IMR-90 (cell line): ENCODE measurements at regions not wholly inside any gene's neighbourhood (a gene's known extent, or its start where the extent isn't known, plus 50 kb on each side); places are given as distances from the start of the nearest gene placed in this dataset.

Experiments used
- ATAC-seq: fragments of 200-7000 bp; cut with Tn5 transposase; 2 replicates; pipeline ENCODE4 v1.9.1; 2020; ENCODE audit warnings: low read depth, mild to moderate bottlenecking, moderate library complexity
- BruUV-seq: library from RNA; stranded (reverse); fragments of 400-500 nt; replicated peaks from 2 replicates; lab custom pipeline; 2021; lab: Mats Ljungman, UMichigan
- CTCF ChIA-PET: fragments of 300-600 bp; formaldehyde crosslinking; extraction: SDS; loops from one replicate; lab custom pipeline; 2021; ENCODE audit warnings: antibody characterized with exemption; lab: Yijun Ruan, JAX
- POLR2A ChIA-PET: fragments of 300-600 bp; sonication (Branson Sonifier 250); formaldehyde crosslinking; loops from one replicate; lab custom pipeline; 2022; ENCODE audit warnings: antibody characterized with exemption; ENCODE audit not compliant: unreplicated experiment; lab: Charles Lee
- DNase-seq: peaks from one replicate; pipeline ENCODE4 v3.0.0; 2013
- H2AFZ ChIP-seq: replicated peaks from 2 replicates; pipeline ENCODE3; 2013; ENCODE audit warnings: low read length, mild to moderate bottlenecking; ENCODE audit not compliant: poor library complexity
- H2AK5ac ChIP-seq: 2 replicates; pipeline ENCODE4 v1.6.1; 2013; ENCODE audit warnings: low read depth, low read length, inconsistent platforms
- H2AK9ac ChIP-seq: replicated peaks from 2 replicates; pipeline ENCODE3; 2013; ENCODE audit warnings: mild to moderate bottlenecking, low read depth, low read length, moderate library complexity; ENCODE audit not compliant: poor library complexity
- H2BK120ac ChIP-seq: 2 replicates; pipeline ENCODE4 v1.6.1; 2013; ENCODE audit warnings: low read depth, low read length, inconsistent platforms
- H2BK15ac ChIP-seq: 3 replicates; pipeline ENCODE4 v1.6.1; 2013; ENCODE audit warnings: low read depth, low read length, inconsistent platforms
- H2BK20ac ChIP-seq: 2 replicates; pipeline ENCODE4 v1.6.1; 2013; ENCODE audit warnings: low read depth, mild to moderate bottlenecking, inconsistent platforms, low read length, moderate library complexity
- H2BK5ac ChIP-seq: 2 replicates; pipeline ENCODE4 v1.6.1; 2013; ENCODE audit warnings: mild to moderate bottlenecking, low read depth, low read length, inconsistent platforms; ENCODE audit not compliant: poor library complexity, severe bottlenecking
- H3K14ac ChIP-seq: replicated peaks from 2 replicates; pipeline ENCODE4 v1.6.1; 2013; ENCODE audit warnings: low read depth, low read length, inconsistent platforms
- H3K18ac ChIP-seq: 2 replicates; pipeline ENCODE4 v1.6.1; 2013; ENCODE audit warnings: low read depth, low read length, control low read depth
- H3K23ac ChIP-seq: 2 replicates; pipeline ENCODE4 v1.6.1; 2013; ENCODE audit warnings: low read depth, low read length, inconsistent platforms
- H3K27ac ChIP-seq: 2 replicates; pipeline ENCODE4 v1.5.1; 2013; ENCODE audit warnings: mild to moderate bottlenecking, control low read depth, low read length; ENCODE audit not compliant: insufficient read depth
- H3K27me3 ChIP-seq: 2 replicates; pipeline ENCODE4 v1.6.1; 2013; ENCODE audit warnings: low read length; ENCODE audit not compliant: control insufficient read depth, insufficient read depth
- H3K36me3 ChIP-seq: 2 replicates; pipeline ENCODE4 v1.6.1; 2013; ENCODE audit warnings: low read length, mixed read lengths; ENCODE audit not compliant: control insufficient read depth, insufficient read depth
- H3K4ac ChIP-seq: 2 replicates; pipeline ENCODE4 v1.6.1; 2013; ENCODE audit warnings: low read depth, low read length, inconsistent platforms
- H3K4me1 ChIP-seq: 2 replicates; pipeline ENCODE4 v1.6.1; 2013; ENCODE audit warnings: low read length, mixed read lengths; ENCODE audit not compliant: control insufficient read depth, insufficient read depth
- H3K4me2 ChIP-seq: 2 replicates; pipeline ENCODE4 v1.6.1; 2013; ENCODE audit warnings: low read depth, mild to moderate bottlenecking, control low read depth, low read length, moderate library complexity
- H3K4me3 ChIP-seq: 2 replicates; pipeline ENCODE4 v1.5.1; 2013; ENCODE audit warnings: low read depth, mild to moderate bottlenecking, control low read depth, low read length, moderate library complexity; ENCODE audit not compliant: insufficient read depth
- H3K56ac ChIP-seq: 2 replicates; pipeline ENCODE4 v1.6.1; 2013; ENCODE audit warnings: low read length, inconsistent platforms; ENCODE audit not compliant: insufficient read depth; ENCODE audit errors: extremely low read depth
- H3K79me1 ChIP-seq, 2 experiments: 2 replicates each; pipeline ENCODE4 v1.6.1; 2013; ENCODE audit warnings: low read length in 2 of 2, inconsistent platforms in 1 of 2, low read depth in 1 of 2
- H3K9ac ChIP-seq: 2 replicates; pipeline ENCODE4 v1.6.1; 2013; ENCODE audit warnings: low read depth, low read length, control low read depth
- H3K9me1 ChIP-seq: 2 replicates; pipeline ENCODE4 v1.6.1; 2013; ENCODE audit warnings: low read length, inconsistent platforms; ENCODE audit not compliant: insufficient read depth
- H3K9me3 ChIP-seq: 2 replicates; pipeline ENCODE4 v1.6.1; 2013; ENCODE audit warnings: low read length; ENCODE audit not compliant: control insufficient read depth, insufficient read depth
- H4K20me1 ChIP-seq: 2 replicates; pipeline ENCODE4 v1.6.1; 2013; ENCODE audit warnings: low read length, inconsistent platforms; ENCODE audit not compliant: insufficient read depth
- H4K5ac ChIP-seq: 2 replicates; pipeline ENCODE4 v1.6.1; 2013; ENCODE audit warnings: mild to moderate bottlenecking, low read depth, low read length, control low read depth
- H4K8ac ChIP-seq, 2 experiments: 2 replicates each; pipeline ENCODE4 v1.6.1; 2013; ENCODE audit warnings: low read depth in 2 of 2, low read length in 2 of 2, control low read depth in 1 of 2, inconsistent platforms in 1 of 2
- H4K91ac ChIP-seq: 2 replicates; pipeline ENCODE4 v1.6.1; 2013; ENCODE audit warnings: low read depth, low read length, inconsistent platforms; ENCODE audit not compliant: insufficient read depth
- BHLHE40 ChIP-seq: fragments of 150-350 bp; IDR thresholded peaks from 2 replicates; pipeline ENCODE4 v1.6.1; 2016; ENCODE audit warnings: mild to moderate bottlenecking, low read depth, low read length
- CEBPB ChIP-seq: IDR thresholded peaks from 2 replicates; pipeline ENCODE4 v1.6.1; 2012; ENCODE audit warnings: low read depth, low read length, improper control_type of control experiment
- CHD1 ChIP-seq: IDR thresholded peaks from 2 replicates; pipeline ENCODE4 v1.6.1; 2012; ENCODE audit warnings: low read depth, low read length, improper control_type of control experiment
- FOS ChIP-seq: fragments of 150-350 bp; IDR thresholded peaks from 2 replicates; pipeline ENCODE4 v1.6.1; 2016; ENCODE audit warnings: low read depth, low read length
- MAFK ChIP-seq: IDR thresholded peaks from 2 replicates; pipeline ENCODE4 v1.6.1; 2012; ENCODE audit warnings: low read depth, low read length, improper control_type of control experiment
- MAZ ChIP-seq: IDR thresholded peaks from 2 replicates; pipeline ENCODE4 v1.6.1; 2012; ENCODE audit warnings: low read depth, mild to moderate bottlenecking, low read length, improper control_type of control experiment, moderate library complexity, borderline replicate concordance
- MXI1 ChIP-seq: IDR thresholded peaks from 2 replicates; pipeline ENCODE4 v1.6.1; 2012; ENCODE audit warnings: low read depth, mild to moderate bottlenecking, low read length, moderate library complexity, borderline replicate concordance
- NFE2L2 ChIP-seq: fragments of 150-350 bp; IDR thresholded peaks from 2 replicates; pipeline ENCODE4 v1.6.1; 2016; ENCODE audit warnings: low read depth, mild to moderate bottlenecking, low read length
- POLR2A ChIP-seq: IDR thresholded peaks from 2 replicates; pipeline ENCODE4 v1.6.1; 2012; ENCODE audit warnings: mild to moderate bottlenecking, low read depth, low read length
- RAD21 ChIP-seq: IDR thresholded peaks from 2 replicates; pipeline ENCODE4 v1.6.1; 2012; ENCODE audit warnings: low read length, improper control_type of control experiment
- RCOR1 ChIP-seq: IDR thresholded peaks from 2 replicates; pipeline ENCODE4 v1.6.1; 2012; ENCODE audit warnings: mild to moderate bottlenecking, low read length, improper control_type of control experiment; ENCODE audit not compliant: insufficient replicate concordance
- RFX5 ChIP-seq: IDR thresholded peaks from 2 replicates; pipeline ENCODE4 v1.8.0; 2012; ENCODE audit warnings: low read depth, mild to moderate bottlenecking, low read length, moderate library complexity
- SMC3 ChIP-seq: fragments of 150-350 bp; IDR thresholded peaks from 2 replicates; pipeline ENCODE4 v1.6.1; 2016; ENCODE audit warnings: low read depth, mild to moderate bottlenecking, antibody characterized with exemption, low read length, moderate library complexity
- WGBS, 2 experiments: methylation state at CpG; one replicate each; pipeline versions ENCODE4 v1.1.5 to v1.1.7; 2013; ENCODE audit warnings: missing lambda C conversion rate in 2 of 2; ENCODE audit not compliant: insufficient read length in 1 of 2; ENCODE audit errors: extremely low coverage in 2 of 2; 5-methylcytosine and 5-hydroxymethylcytosine counted together
- dilution Hi-C: fragments of 300-500 bp; cut with HindIII; formaldehyde crosslinking; loops from one replicate; pipeline ENCODE4 v1.14.3; 2018; ENCODE audit warnings: low sequenced_read_pairs; ENCODE audit not compliant: unreplicated experiment
- in situ Hi-C: fragments of 300-500 bp; cut with MboI; formaldehyde crosslinking; loops from 3 replicates; pipeline ENCODE4 v1.14.3; 2019; ENCODE audit warnings: low sequenced_read_pairs, inconsistent platforms, mixed read lengths
- intact Hi-C: fragments of 100-400 bp; cut with micrococcal nuclease; formaldehyde crosslinking; loops from 2 replicates; pipeline ENCODE4 v1.10.0; 2022
- TF ChIP-seq, protein P1 (sequence below): fragments of 150-350 bp; IDR thresholded peaks from 2 replicates; pipeline ENCODE4 v1.6.1; 2017; ENCODE audit warnings: mild to moderate bottlenecking, antibody characterized with exemption, low read length, low read depth
- TF ChIP-seq, protein P2 (sequence below): fragments of 150-350 bp; IDR thresholded peaks from 2 replicates; pipeline ENCODE4 v1.6.1; 2016; ENCODE audit warnings: low read depth, mild to moderate bottlenecking, low read length, moderate library complexity, borderline replicate concordance
- TF ChIP-seq, protein P3 (sequence below): conservative IDR thresholded peaks from 2 replicates; pipeline ENCODE4 v1.5.1; 2012; ENCODE audit warnings: mild to moderate bottlenecking, low read depth, low read length, improper control_type of control experiment

DNA sequence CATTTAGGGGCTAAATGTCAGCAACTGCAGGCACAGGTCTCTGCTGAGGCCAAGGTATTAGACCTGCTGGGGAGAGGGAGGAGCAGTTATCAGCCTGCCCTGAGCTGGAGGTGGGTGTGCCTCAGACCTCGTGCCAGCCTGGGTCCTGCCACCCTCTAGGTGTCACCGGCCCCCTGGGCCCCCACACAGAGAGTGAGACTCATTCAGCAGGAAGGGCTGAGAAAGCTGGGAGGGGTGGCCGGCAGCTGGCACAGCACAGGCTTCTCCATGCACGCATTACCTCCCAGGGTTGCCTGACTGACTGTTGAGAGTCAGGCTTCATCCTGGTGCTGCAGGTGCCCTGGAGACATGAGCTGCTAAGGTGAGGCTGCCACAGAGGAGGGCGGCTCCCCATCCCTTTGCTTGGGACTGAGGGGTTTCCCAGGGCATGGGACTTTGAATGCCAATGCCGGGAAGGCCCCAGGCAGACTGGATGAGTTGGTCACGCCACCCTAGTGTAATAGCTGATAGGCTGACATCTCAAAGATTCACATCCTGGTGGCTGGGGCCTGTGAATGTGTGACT is 75.3 kb upstream of the C14orf180 start:
- Histone ChIP-seq H3K4me1 (no peaks in the 10 kb centered on the region), H2BK5ac (no peak overlapping the region), H4K91ac (no peak overlapping the region), H4K8ac (no peak overlapping the region), H4K5ac (no peak overlapping the region), H3K27me3 (no peaks in the 10 kb centered on the region), H2AK5ac (no peak overlapping the region), H3K36me3 (no peaks in the 10 kb centered on the region), H3K9me3 (peaks cover 10% of the 10 kb centered on the region), H2BK20ac (no peak overlapping the region), H3K23ac (no peak overlapping the region), H4K20me1 (no peaks in the 10 kb centered on the region), H3K4me2 (no peak overlapping the region), H3K4me3 (no peak overlapping the region), H3K14ac (no peak overlapping the region), H3K27ac (no peak overlapping the region), H2BK15ac (no peak overlapping the region), H2BK120ac (no peak overlapping the region), H2AFZ (peak overlapping the region; percentile 58), H3K79me1 (no peaks in the 10 kb centered on the region), H3K9ac (no peak overlapping the region), H3K56ac (no peak overlapping the region), H3K4ac (no peak overlapping the region), H2AK9ac (no peak overlapping the region), H3K18ac (no peak overlapping the region), H3K9me1 (no peaks in the 10 kb centered on the region)
- DNase-seq, result no peak
- dilution Hi-C loops (no loop called here), intact Hi-C loops (no loop called here), in situ Hi-C loops (no loop called here)
- 87% methylated on average over 3 of the region's 7 CpGs; no CpG with 5 or more reads in 1 of the 2 experiments for WGBS, 2 experiments
- POLR2A ChIA-PET, result no interaction called here
- no TSS peak for BruUV-seq
- no peak for TF ChIP-seq MAZ
- TF ChIP-seq, protein P1, sequence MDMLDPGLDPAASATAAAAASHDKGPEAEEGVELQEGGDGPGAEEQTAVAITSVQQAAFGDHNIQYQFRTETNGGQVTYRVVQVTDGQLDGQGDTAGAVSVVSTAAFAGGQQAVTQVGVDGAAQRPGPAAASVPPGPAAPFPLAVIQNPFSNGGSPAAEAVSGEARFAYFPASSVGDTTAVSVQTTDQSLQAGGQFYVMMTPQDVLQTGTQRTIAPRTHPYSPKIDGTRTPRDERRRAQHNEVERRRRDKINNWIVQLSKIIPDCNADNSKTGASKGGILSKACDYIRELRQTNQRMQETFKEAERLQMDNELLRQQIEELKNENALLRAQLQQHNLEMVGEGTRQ, result no peak
- TF ChIP-seq MAFK, result no peak
- no peak for TF ChIP-seq CHD1
- TF ChIP-seq, protein P2, sequence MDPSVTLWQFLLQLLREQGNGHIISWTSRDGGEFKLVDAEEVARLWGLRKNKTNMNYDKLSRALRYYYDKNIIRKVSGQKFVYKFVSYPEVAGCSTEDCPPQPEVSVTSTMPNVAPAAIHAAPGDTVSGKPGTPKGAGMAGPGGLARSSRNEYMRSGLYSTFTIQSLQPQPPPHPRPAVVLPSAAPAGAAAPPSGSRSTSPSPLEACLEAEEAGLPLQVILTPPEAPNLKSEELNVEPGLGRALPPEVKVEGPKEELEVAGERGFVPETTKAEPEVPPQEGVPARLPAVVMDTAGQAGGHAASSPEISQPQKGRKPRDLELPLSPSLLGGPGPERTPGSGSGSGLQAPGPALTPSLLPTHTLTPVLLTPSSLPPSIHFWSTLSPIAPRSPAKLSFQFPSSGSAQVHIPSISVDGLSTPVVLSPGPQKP, result no peak
- no peak for TF ChIP-seq SMC3
- TF ChIP-seq NFE2L2, result no peak
- TF ChIP-seq RFX5, result no peak
- TF ChIP-seq POLR2A, result no peak
- no peak for TF ChIP-seq RAD21
- TF ChIP-seq CEBPB, result no peak
- TF ChIP-seq RCOR1, result no peak
- no peak for TF ChIP-seq MXI1
- no peak for TF ChIP-seq BHLHE40
- TF ChIP-seq FOS, result no peak
- TF ChIP-seq, protein P3, sequence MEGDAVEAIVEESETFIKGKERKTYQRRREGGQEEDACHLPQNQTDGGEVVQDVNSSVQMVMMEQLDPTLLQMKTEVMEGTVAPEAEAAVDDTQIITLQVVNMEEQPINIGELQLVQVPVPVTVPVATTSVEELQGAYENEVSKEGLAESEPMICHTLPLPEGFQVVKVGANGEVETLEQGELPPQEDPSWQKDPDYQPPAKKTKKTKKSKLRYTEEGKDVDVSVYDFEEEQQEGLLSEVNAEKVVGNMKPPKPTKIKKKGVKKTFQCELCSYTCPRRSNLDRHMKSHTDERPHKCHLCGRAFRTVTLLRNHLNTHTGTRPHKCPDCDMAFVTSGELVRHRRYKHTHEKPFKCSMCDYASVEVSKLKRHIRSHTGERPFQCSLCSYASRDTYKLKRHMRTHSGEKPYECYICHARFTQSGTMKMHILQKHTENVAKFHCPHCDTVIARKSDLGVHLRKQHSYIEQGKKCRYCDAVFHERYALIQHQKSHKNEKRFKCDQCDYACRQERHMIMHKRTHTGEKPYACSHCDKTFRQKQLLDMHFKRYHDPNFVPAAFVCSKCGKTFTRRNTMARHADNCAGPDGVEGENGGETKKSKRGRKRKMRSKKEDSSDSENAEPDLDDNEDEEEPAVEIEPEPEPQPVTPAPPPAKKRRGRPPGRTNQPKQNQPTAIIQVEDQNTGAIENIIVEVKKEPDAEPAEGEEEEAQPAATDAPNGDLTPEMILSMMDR, result no peak
- CTCF ChIA-PET, result no interaction called here
- no peak for ATAC-seq
